B cell (primary cell): ENCODE measurements at regions not wholly inside any gene's neighbourhood (a gene's known extent, or its start where the extent isn't known, plus 50 kb on each side); places are given as distances from the start of the nearest gene placed in this dataset.
A peak's percentile ranks its signal among the peaks of the same experiment; 100 is the strongest.

Experiments used
- ATAC-seq: fragments of 200-7000 bp; cut with Tn5 transposase; one replicate; pipeline ENCODE4 v1.10.0; 2021; ENCODE audit warnings: low read depth, mild to moderate bottlenecking, moderate number of reproducible peaks, moderate library complexity
- CTCF ChIA-PET: fragments of 350-600 bp; sonication (Branson Sonifier 250); formaldehyde crosslinking; loops from one replicate; lab custom pipeline; 2021; ENCODE audit warnings: antibody characterized with exemption, inconsistent platforms; lab: Charles Lee
- POLR2A ChIA-PET: fragments of 350-600 bp; sonication (Branson Sonifier 250); formaldehyde crosslinking; loops from one replicate; lab custom pipeline; 2021; ENCODE audit warnings: antibody characterized with exemption; lab: Charles Lee
- DNase-seq: peaks from one replicate; pipeline ENCODE4 v3.0.0; 2013
- H2AFZ ChIP-seq: 2 replicates; pipeline ENCODE4 v1.6.1; 2012; ENCODE audit warnings: mild to moderate bottlenecking, low read depth, low read length; ENCODE audit not compliant: insufficient read depth, poor library complexity, severe bottlenecking
- H3K27ac ChIP-seq, 2 donors: 1 replicate in 1 of 2; 2 replicates in 1 of 2; pipeline ENCODE4 v1.5.1; 2012 to 2013; ENCODE audit warnings: low read length in 2 of 2, mild to moderate bottlenecking in 2 of 2, moderate library complexity in 1 of 2
- H3K27me3 ChIP-seq, 4 experiments: fragments of 200-600 bp in 1 of 4; sonication (generic) in 1 of 4; replicated peaks in 1 of 4; 1 replicate in 2 of 4; 2 replicates in 2 of 4; pipeline versions ENCODE4 v1.6.1 to v1.7.0; 2013 to 2016; ENCODE audit warnings: low read length in 3 of 4, mild to moderate bottlenecking in 2 of 4, mixed read lengths in 1 of 4, moderate library complexity in 1 of 4; ENCODE audit not compliant: insufficient read depth in 4 of 4, control insufficient read depth in 3 of 4; ENCODE audit errors: control extremely low read depth in 1 of 4
- H3K36me3 ChIP-seq, 2 experiments: replicated peaks in 1 of 2; 1 replicate in 1 of 2; 2 replicates in 1 of 2; pipeline versions ENCODE4 v1.6.1 to v1.7.1; 2013; ENCODE audit warnings: low read length in 1 of 2; ENCODE audit not compliant: insufficient read depth in 2 of 2, control insufficient read depth in 1 of 2; ENCODE audit errors: control extremely low read depth in 1 of 2, extremely low read depth in 1 of 2
- H3K4me1 ChIP-seq, 2 donors: fragments of 200-600 bp in 1 of 2; sonication (generic) in 1 of 2; 1 replicate in 1 of 2; 2 replicates in 1 of 2; pipeline versions ENCODE4 v1.5.1 to v1.6.1; 2013 to 2017; ENCODE audit warnings: low read length in 2 of 2; ENCODE audit not compliant: control insufficient read depth in 2 of 2, insufficient read depth in 2 of 2
- H3K4me2 ChIP-seq: replicated peaks from 2 replicates; pipeline ENCODE3; 2012; ENCODE audit warnings: mild to moderate bottlenecking, low read depth, low read length; ENCODE audit not compliant: poor library complexity, severe bottlenecking
- H3K4me3 ChIP-seq, 5 experiments: fragments of 200-600 bp in 1 of 5; sonication (generic) in 1 of 5; 1 replicate in 3 of 5; 2 replicates in 2 of 5; pipeline versions ENCODE4 v1.5.1 to v1.7.0; 2011 to 2016; ENCODE audit warnings: low read length in 4 of 5, mild to moderate bottlenecking in 4 of 5, low read depth in 2 of 5, control low read depth in 1 of 5, moderate library complexity in 1 of 5; ENCODE audit not compliant: insufficient read depth in 1 of 5; ENCODE audit errors: control extremely low read depth in 1 of 5, extremely low read depth in 1 of 5
- H3K79me2 ChIP-seq: fragments of 200-600 bp; sonication (generic); one replicate; pipeline ENCODE4 v1.6.0; 2016; ENCODE audit warnings: low read length; ENCODE audit not compliant: control insufficient read depth, insufficient read depth
- H3K9ac ChIP-seq: fragments of 200-600 bp; sonication (generic); 2 replicates; pipeline ENCODE4 v1.6.1; 2017; ENCODE audit warnings: mild to moderate bottlenecking, low read length, moderate library complexity
- H3K9me3 ChIP-seq, 3 donors: one replicate each; pipeline versions ENCODE4 v1.6.1 to v1.7.1; 2013; ENCODE audit warnings: low read length in 2 of 3; ENCODE audit not compliant: control insufficient read depth in 2 of 3, insufficient read depth in 1 of 3; ENCODE audit errors: control extremely low read depth in 1 of 3
- H4K20me1 ChIP-seq: 2 replicates; pipeline ENCODE4 v1.6.0; 2012; ENCODE audit warnings: mild to moderate bottlenecking, low read length; ENCODE audit not compliant: insufficient read depth, control insufficient read depth, poor library complexity, severe bottlenecking
- H3K27ac Mint-ChIP-seq: one replicate; pipeline ENCODE4 v1.8.0; 2021; ENCODE audit warnings: mixed read lengths
- H3K27me3 Mint-ChIP-seq: one replicate; pipeline ENCODE4 v1.8.0; 2021; ENCODE audit warnings: mixed read lengths
- H3K4me1 Mint-ChIP-seq: one replicate; pipeline ENCODE4 v1.8.0; 2021; ENCODE audit warnings: mixed read lengths
- H3K4me3 Mint-ChIP-seq: one replicate; pipeline ENCODE4 v1.8.0; 2021; ENCODE audit warnings: mixed read lengths
- H3K9me3 Mint-ChIP-seq: one replicate; pipeline ENCODE4 v1.8.0; 2022; ENCODE audit warnings: mixed read lengths; ENCODE audit not compliant: insufficient read depth
- EZH2 ChIP-seq: IDR thresholded peaks from 2 replicates; pipeline ENCODE4 v1.6.1; 2012; ENCODE audit warnings: borderline replicate concordance, low read depth, mild to moderate bottlenecking, moderate library complexity, low read length; ENCODE audit not compliant: insufficient read depth, poor library complexity, severe bottlenecking
- WGBS: methylation state at CpG from one replicate; pipeline ENCODE4 v1.1.5; 2013; ENCODE audit warnings: missing lambda C conversion rate; ENCODE audit not compliant: insufficient coverage; 5-methylcytosine and 5-hydroxymethylcytosine counted together
- intact Hi-C: fragments of 100-400 bp; cut with micrococcal nuclease; formaldehyde crosslinking; loops from one replicate; pipeline ENCODE4 v1.10.0; 2022
- TF ChIP-seq, protein P1 (sequence below): fragments of 200-600 bp; IDR thresholded peaks from one replicate; pipeline ENCODE4 v1.8.0; 2022; ENCODE audit warnings: antibody characterized with exemption, mild to moderate bottlenecking

- no peak overlapping the region for H3K4me3 Mint-ChIP-seq
Observed at GRCh38 chr9:79955300-79955699, 383.5 kb downstream of the TLE4 start.

DNA sequence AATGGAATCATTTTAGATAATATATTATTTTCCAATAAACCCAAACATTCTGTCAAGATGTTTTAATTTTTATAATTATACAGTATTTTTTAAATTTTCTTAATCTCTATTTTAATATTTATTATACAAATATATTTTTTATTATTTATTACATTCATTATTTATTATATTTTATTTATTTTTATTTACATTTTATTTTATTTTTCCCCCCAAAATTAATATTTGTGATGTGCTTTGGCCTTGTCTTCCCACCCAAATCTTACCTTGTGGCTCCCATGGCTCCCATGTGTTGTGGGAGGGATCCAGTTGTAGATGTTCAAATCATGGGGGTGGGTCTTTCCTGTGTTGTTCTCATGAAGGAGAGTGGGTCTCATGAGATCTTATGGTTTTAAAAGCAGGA is 382.1 kb downstream of the TLE4 start:
- POLR2A ChIA-PET = no interaction called here
- H3K27me3 Mint-ChIP-seq = no peaks in the 10 kb centered on the region
- Histone ChIP-seq H3K9ac (no peak overlapping the region), H3K27ac (no peak overlapping the region), H3K9me3 (peaks cover 0 to 8% (median 1%) of the 10 kb centered on the region in 3 donors), H3K27me3 (no peaks in the 10 kb centered on the region), H3K4me3 (no peak overlapping the region), H3K4me1 (no peaks in the 10 kb centered on the region), H3K4me2 (no peak overlapping the region), H4K20me1 (no peaks in the 10 kb centered on the region), H3K36me3 (no peaks in the 10 kb centered on the region), H3K79me2 (no peaks in the 10 kb centered on the region), H2AFZ (no peak overlapping the region)
- no peaks in the 10 kb centered on the region for H3K4me1 Mint-ChIP-seq
- CTCF ChIA-PET = interaction anchor here (1.0 kb wide), 1 partner anchor 196 kb away, joined by 3 read pairs; no protein-coding TSS in a partner anchor
- H3K9me3 Mint-ChIP-seq = peaks cover 12% of the 10 kb centered on the region
- intact Hi-C loops = no loop called here
- TF ChIP-seq EZH2 = no peak
- TF ChIP-seq, protein P1, sequence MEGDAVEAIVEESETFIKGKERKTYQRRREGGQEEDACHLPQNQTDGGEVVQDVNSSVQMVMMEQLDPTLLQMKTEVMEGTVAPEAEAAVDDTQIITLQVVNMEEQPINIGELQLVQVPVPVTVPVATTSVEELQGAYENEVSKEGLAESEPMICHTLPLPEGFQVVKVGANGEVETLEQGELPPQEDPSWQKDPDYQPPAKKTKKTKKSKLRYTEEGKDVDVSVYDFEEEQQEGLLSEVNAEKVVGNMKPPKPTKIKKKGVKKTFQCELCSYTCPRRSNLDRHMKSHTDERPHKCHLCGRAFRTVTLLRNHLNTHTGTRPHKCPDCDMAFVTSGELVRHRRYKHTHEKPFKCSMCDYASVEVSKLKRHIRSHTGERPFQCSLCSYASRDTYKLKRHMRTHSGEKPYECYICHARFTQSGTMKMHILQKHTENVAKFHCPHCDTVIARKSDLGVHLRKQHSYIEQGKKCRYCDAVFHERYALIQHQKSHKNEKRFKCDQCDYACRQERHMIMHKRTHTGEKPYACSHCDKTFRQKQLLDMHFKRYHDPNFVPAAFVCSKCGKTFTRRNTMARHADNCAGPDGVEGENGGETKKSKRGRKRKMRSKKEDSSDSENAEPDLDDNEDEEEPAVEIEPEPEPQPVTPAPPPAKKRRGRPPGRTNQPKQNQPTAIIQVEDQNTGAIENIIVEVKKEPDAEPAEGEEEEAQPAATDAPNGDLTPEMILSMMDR = no peak
- H3K4me3 Mint-ChIP-seq = no peak overlapping the region
- no peak overlapping the region for H3K27ac Mint-ChIP-seq
- ATAC-seq = no peak
- no peak for DNase-seq

More at GRCh38 chr9:79955300-79955699, 383.5 kb downstream of the TLE4 start:
- no peak overlapping the region for H3K27ac ChIP-seq
- Mint-ChIP-seq H3K9me3 (peaks cover 12% of the 10 kb centered on the region), H3K27me3 (no peaks in the 10 kb centered on the region), H3K4me1 (no peaks in the 10 kb centered on the region), H3K27ac (no peak overlapping the region)
- no peak overlapping the region for H3K4me2 ChIP-seq
- H3K9me3 ChIP-seq = peaks cover 0 to 8% (median 1%) of the 10 kb centered on the region in 3 donors
- CTCF ChIA-PET = no interaction called here
- TF ChIP-seq, protein P1 = peak; percentile 9
- no peak for TF ChIP-seq EZH2
- ATAC-seq (no peak), DNase-seq (no peak)
- no peak overlapping the region for H2AFZ ChIP-seq
- no peak overlapping the region for H3K9ac ChIP-seq
- intact Hi-C loops = no loop called here
- 87% methylated on average over 2 of the region's 3 CpGs for WGBS
- H4K20me1 ChIP-seq = no peaks in the 10 kb centered on the region
- no peaks in the 10 kb centered on the region for H3K36me3 ChIP-seq
- POLR2A ChIA-PET = no interaction called here
- no peak overlapping the region for H3K4me3 ChIP-seq
- no peaks in the 10 kb centered on the region for H3K4me1 ChIP-seq
- H3K79me2 ChIP-seq = no peaks in the 10 kb centered on the region
- H3K27me3 ChIP-seq = no peaks in the 10 kb centered on the region
